Lower leg skin (tissue), 4 donors: ENCODE measurements at regions not wholly inside any gene's neighbourhood (a gene's known extent, or its start where the extent isn't known, plus 50 kb on each side); places are given as distances from the start of the nearest gene placed in this dataset.

Source experiments
- DNase-seq, 2 donors: peaks; one replicate each; pipeline ENCODE4 v3.0.0-alpha.2; 2019; ENCODE audit warnings: low spot score in 2 of 2
- H3K4me3 ChIP-seq: fragments of 200-600 bp; sonication (generic); 2 replicates; pipeline ENCODE4 v1.5.1; 2017; ENCODE audit warnings: mild to moderate bottlenecking, low read depth; ENCODE audit not compliant: poor library complexity, severe bottlenecking
- POLR2A ChIP-seq, 2 donors: fragments of 450-650 bp; IDR thresholded peaks; one replicate each; pipeline ENCODE4 v1.6.1; 2016 to 2017; ENCODE audit warnings: antibody characterized with exemption in 2 of 2, mild to moderate bottlenecking in 1 of 2, moderate library complexity in 1 of 2
- WGBS, 2 donors: methylation state at CpG; one replicate each; pipeline ENCODE4 v1.1.5; 2018; 5-methylcytosine and 5-hydroxymethylcytosine counted together
- intact Hi-C: fragments of 100-400 bp; cut with DNase I; formaldehyde crosslinking; loops from one replicate; pipeline ENCODE4 v1.15.0; 2023; ENCODE audit warnings: low total_unique reads
- TF ChIP-seq, protein P1 (sequence below), 3 donors: fragments of 450-650 bp; IDR thresholded peaks; one replicate each; pipeline ENCODE4 v1.5.1; 2016; ENCODE audit warnings: antibody characterized with exemption in 3 of 3, mild to moderate bottlenecking in 3 of 3, moderate library complexity in 2 of 3

DNA sequence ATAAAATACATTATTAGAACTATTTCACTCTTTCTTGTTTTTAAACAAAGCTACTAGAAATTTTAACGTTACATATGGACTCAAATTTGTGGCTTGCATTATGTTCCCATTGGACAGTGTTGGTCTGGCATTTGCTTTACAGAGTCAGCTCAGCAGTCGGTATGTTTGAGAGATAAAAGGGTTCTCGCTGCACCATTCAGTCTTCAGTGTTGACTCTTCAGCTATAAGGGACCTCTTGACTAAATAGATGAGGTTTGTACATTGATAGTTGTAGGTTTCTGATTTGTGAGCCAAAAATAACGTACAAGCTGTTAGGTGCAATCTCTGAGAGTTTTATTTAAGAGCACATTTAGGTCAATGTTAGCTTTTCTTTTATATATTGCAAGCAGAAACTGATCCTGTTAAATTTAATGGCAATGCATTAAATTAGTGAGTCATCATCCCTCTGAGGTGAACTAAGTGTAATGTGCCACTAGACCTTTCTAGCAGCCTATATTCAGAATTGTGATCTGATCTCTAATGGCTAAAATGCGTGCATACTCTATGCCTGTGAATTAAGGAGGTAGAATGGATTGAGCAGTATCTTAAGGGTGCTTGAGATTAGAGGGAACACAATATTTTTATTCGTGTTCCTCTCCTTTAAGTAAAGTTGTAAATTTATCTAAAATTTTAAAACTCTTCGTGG lies 485.6 kb upstream of the SYNCRIP start:
- TF ChIP-seq POLR2A (IDR thresholded peaks at IDR 0.05): no peak
- TF ChIP-seq, protein P1, sequence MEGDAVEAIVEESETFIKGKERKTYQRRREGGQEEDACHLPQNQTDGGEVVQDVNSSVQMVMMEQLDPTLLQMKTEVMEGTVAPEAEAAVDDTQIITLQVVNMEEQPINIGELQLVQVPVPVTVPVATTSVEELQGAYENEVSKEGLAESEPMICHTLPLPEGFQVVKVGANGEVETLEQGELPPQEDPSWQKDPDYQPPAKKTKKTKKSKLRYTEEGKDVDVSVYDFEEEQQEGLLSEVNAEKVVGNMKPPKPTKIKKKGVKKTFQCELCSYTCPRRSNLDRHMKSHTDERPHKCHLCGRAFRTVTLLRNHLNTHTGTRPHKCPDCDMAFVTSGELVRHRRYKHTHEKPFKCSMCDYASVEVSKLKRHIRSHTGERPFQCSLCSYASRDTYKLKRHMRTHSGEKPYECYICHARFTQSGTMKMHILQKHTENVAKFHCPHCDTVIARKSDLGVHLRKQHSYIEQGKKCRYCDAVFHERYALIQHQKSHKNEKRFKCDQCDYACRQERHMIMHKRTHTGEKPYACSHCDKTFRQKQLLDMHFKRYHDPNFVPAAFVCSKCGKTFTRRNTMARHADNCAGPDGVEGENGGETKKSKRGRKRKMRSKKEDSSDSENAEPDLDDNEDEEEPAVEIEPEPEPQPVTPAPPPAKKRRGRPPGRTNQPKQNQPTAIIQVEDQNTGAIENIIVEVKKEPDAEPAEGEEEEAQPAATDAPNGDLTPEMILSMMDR (IDR thresholded peaks at IDR 0.05): no peak
- DNase-seq: no peak
- intact Hi-C loops: no loop called here
- WGBS, 2 donors: 68 to 74% methylated on average over 7 of the region's 7 CpGs
- H3K4me3 ChIP-seq: no peak overlapping the region

GRCh38 chr6:86122086-86122485 lies 479.4 kb upstream of the SYNCRIP start:
- intact Hi-C loops: no loop called here
- TF ChIP-seq, protein P1 (IDR thresholded peaks at IDR 0.05): no peak
- no peak for TF ChIP-seq POLR2A (IDR thresholded peaks at IDR 0.05)
- H3K4me3 ChIP-seq: no peak overlapping the region
- no peak for DNase-seq

DNA sequence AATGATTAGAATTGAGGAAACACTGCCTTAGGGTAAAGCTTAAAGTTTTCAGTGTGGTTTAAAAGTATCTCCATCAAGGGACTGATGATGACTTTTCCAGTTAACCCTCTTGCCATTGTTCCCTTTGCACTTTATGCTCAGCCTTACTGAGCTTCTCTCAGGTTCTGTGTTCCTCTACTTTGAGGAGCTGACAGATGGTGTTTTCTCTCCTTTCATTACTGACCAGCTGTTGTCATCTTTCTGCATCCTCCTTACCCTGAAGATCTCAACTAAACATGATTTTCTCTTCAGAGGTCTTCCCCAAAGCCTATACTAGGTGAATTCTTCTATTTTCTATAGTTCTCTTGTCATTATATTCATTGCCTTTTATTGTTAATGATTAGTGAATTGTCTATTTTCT lies 475.6 kb upstream of the SYNCRIP start:
- no peak overlapping the region for H3K4me3 ChIP-seq
- no peak for DNase-seq
- TF ChIP-seq POLR2A (IDR thresholded peaks at IDR 0.05): no peak
- TF ChIP-seq, protein P1 (IDR thresholded peaks at IDR 0.05): no peak
- intact Hi-C loops: no loop called here

- WGBS, 2 donors: 69 to 82% methylated on average over 2 of the region's 2 CpGs
- no peak overlapping the region for H3K4me3 ChIP-seq
- DNase-seq: no peak
- intact Hi-C loops: no loop called here
- TF ChIP-seq, protein P1 (IDR thresholded peaks at IDR 0.05): no peak
- TF ChIP-seq POLR2A (IDR thresholded peaks at IDR 0.05): no peak
Observed at GRCh38 chr6:86107985-86108384, 465.3 kb upstream of the SYNCRIP start.

GRCh38 chr6:86087954-86088353 lies 445.3 kb upstream of the SYNCRIP start:
- TF ChIP-seq, protein P1 (IDR thresholded peaks at IDR 0.05): no peak
- no peak for DNase-seq
- 94 to 98% methylated on average over 2 of the region's 2 CpGs for WGBS, 2 donors
- H3K4me3 ChIP-seq: no peak overlapping the region
- intact Hi-C loops: no loop called here

DNA sequence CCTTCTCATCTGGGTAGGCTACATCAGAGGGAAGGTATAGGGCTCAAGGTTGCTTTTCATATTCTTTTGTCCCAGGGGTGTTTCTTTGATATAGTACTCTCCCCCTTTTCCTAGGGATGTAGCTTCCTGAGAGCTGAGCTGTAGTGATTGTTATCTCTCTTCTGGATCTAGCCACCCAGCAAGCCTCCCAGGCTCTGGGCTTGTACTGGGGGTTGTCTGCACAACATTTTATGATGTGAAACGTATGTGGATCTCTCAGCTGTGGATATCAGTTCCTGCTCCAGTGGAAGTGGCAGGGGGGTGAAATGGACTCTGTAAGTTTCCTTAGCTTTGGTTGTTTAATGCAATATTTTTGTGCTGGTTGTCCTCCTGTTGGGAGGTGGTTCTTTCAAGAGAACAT lies 437.3 kb upstream of the SYNCRIP start:
- intact Hi-C loops: no loop called here
- 24 to 38% methylated on average over 1 of the region's 1 CpG for whole genome bisulfite sequencing, 2 donors
- no peak overlapping the region for H3K4me3 ChIP-seq
- TF ChIP-seq POLR2A (IDR thresholded peaks at IDR 0.05): no peak
- TF ChIP-seq, protein P1 (IDR thresholded peaks at IDR 0.05): no peak
- no peak for DNase-seq
